ENCODE measurements at regions not wholly inside any gene's neighbourhood (a gene's known extent, or its start where the extent isn't known, plus 50 kb on each side); places are given as distances from the start of the nearest gene placed in this dataset.
"Not testable (repeated sequence)": the region's sequence is repeated elsewhere in the genome, so short reads cannot be mapped to it uniquely, and the experiment has no call there.

- no peak for DNase-seq
Observed at GRCh38 chrX:28408017-28408723, 179.1 kb upstream of the IL1RAPL1 start.

GRCh38 chrX:28398342-28398741 is 188.9 kb upstream of the IL1RAPL1 start:
- DNase-seq = no peak

GRCh38 chrX:28391528-28391927 is 195.7 kb upstream of the IL1RAPL1 start:
- no peak for DNase-seq

- DNase-seq = no peak
Observed at GRCh38 chrX:28379103-28379502, 208.1 kb upstream of the IL1RAPL1 start.

- not testable (repeated sequence) for DNase-seq
Observed at GRCh38 chrX:28367649-28368048, 219.6 kb upstream of the IL1RAPL1 start.

GRCh38 chrX:28351801-28352200 is 235.4 kb upstream of the IL1RAPL1 start:
- no peak for DNase-seq

- no peak for DNase-seq
Observed at GRCh38 chrX:28349888-28350287, 237.4 kb upstream of the IL1RAPL1 start.

GRCh38 chrX:28347476-28347875 is 239.8 kb upstream of the IL1RAPL1 start:
- DNase-seq = no peak

GRCh38 chrX:28329156-28329555 is 258.1 kb upstream of the IL1RAPL1 start:
- no peak for DNase-seq

- DNase-seq = no peak
Observed at GRCh38 chrX:28324321-28324721, 262.9 kb upstream of the IL1RAPL1 start.

- DNase-seq = no peak
Observed at GRCh38 chrX:28321286-28321685, 266.0 kb upstream of the IL1RAPL1 start.

- no peak for DNase-seq
Observed at GRCh38 chrX:28312965-28313364, 274.3 kb upstream of the IL1RAPL1 start.

- no peak for DNase-seq
Observed at GRCh38 chrX:28312259-28312658, 275.0 kb upstream of the IL1RAPL1 start.

GRCh38 chrX:28311466-28311865 is 275.8 kb upstream of the IL1RAPL1 start:
- DNase-seq = peak; percentile 32

GRCh38 chrX:28303486-28303885 is 283.8 kb upstream of the IL1RAPL1 start:
- no peak for DNase-seq

- no peak for DNase-seq
Observed at GRCh38 chrX:28278726-28279125, 297.5 kb upstream of the DCAF8L1 start.

GRCh38 chrX:28278251-28278650 is 297.0 kb upstream of the DCAF8L1 start:
- DNase-seq = no peak

- DNase-seq = no peak
Observed at GRCh38 chrX:28273736-28274135, 292.5 kb upstream of the DCAF8L1 start.

GRCh38 chrX:28246675-28247074 is 265.4 kb upstream of the DCAF8L1 start:
- DNase-seq = no peak

- DNase-seq = no peak
Observed at GRCh38 chrX:28229217-28229616, 248.0 kb upstream of the DCAF8L1 start.

- no peak for DNase-seq
Observed at GRCh38 chrX:28225513-28225912, 244.3 kb upstream of the DCAF8L1 start.

- DNase-seq = no peak
Observed at GRCh38 chrX:28223991-28224390, 242.7 kb upstream of the DCAF8L1 start.

GRCh38 chrX:28223469-28223868 is 242.2 kb upstream of the DCAF8L1 start:
- no peak for DNase-seq

- DNase-seq = peak; percentile 45
Observed at GRCh38 chrX:28205905-28206304, 224.7 kb upstream of the DCAF8L1 start.

GRCh38 chrX:28205126-28205525 is 223.9 kb upstream of the DCAF8L1 start:
- DNase-seq = no peak
